HepG2 (cell line): ENCODE measurements at regions not wholly inside any gene's neighbourhood (a gene's known extent, or its start where the extent isn't known, plus 50 kb on each side); places are given as distances from the start of the nearest gene placed in this dataset.

Experiments used
- ATAC-seq: fragments of 200-7000 bp; cut with Tn5 transposase; 3 replicates; pipeline ENCODE4 v1.9.1; 2020; ENCODE audit warnings: mild to moderate bottlenecking, moderate library complexity
- BruUV-seq: library from RNA; stranded (reverse); fragments of 400-500 nt; replicated peaks from 2 replicates; lab custom pipeline; 2021; lab: Mats Ljungman, UMichigan
- CTCF ChIA-PET: fragments of 300-600 bp; formaldehyde crosslinking; extraction: SDS; loops from one replicate; lab custom pipeline; 2021; ENCODE audit warnings: low total read pairs, inconsistent platforms, low intra/inter-chr PET ratio; lab: Yijun Ruan, JAX
- POLR2A ChIA-PET: fragments of 350-600 bp; sonication (Branson Sonifier 250); formaldehyde crosslinking; loops from one replicate; lab custom pipeline; 2020; ENCODE audit warnings: antibody characterized with exemption, inconsistent platforms; lab: Yijun Ruan, JAX
- DNase-seq: peaks from one replicate; pipeline ENCODE4 v3.0.0-alpha.2; 2015; ENCODE audit warnings: low spot score
- FAIRE-seq: peaks from 3 replicates; lab custom pipeline; 2011; peaks lifted over from hg19 to GRCh38; lab: Jason Lieb, UNC
- H2AFZ ChIP-seq: one replicate; pipeline ENCODE4 v1.6.1; 2011; ENCODE audit warnings: low read length, inconsistent platforms
- H3K27ac ChIP-seq: fragments of 300-600 bp; 3 replicates; pipeline ENCODE4 v1.8.0; 2011; ENCODE audit warnings: mixed run types, mild to moderate bottlenecking, mixed read lengths, low read length, inconsistent platforms; ENCODE audit not compliant: insufficient read depth; ENCODE audit errors: extremely low read length
- H3K27me3 ChIP-seq, 2 experiments: fragments of 200-600 bp in 1 of 2; 2 replicates in 1 of 2; 3 replicates in 1 of 2; pipeline versions ENCODE4 v1.6.0 to v1.8.0; 2011; ENCODE audit warnings: low read length in 2 of 2, mild to moderate bottlenecking in 2 of 2, moderate library complexity in 2 of 2, inconsistent platforms in 1 of 2; ENCODE audit not compliant: insufficient read depth in 2 of 2, control insufficient read depth in 1 of 2
- H3K36me3 ChIP-seq, 2 experiments: fragments of 200-600 bp in 1 of 2; replicated peaks in 1 of 2; 2 replicates in 1 of 2; 3 replicates in 1 of 2; pipeline versions ENCODE4 v1.5.1 to v1.8.0; 2011; ENCODE audit warnings: low read length in 2 of 2, inconsistent platforms in 1 of 2; ENCODE audit not compliant: insufficient read depth in 2 of 2, control insufficient read depth in 1 of 2
- H3K4me1 ChIP-seq: 2 replicates; pipeline ENCODE4 v1.5.1; 2012; ENCODE audit warnings: low read length, inconsistent platforms; ENCODE audit not compliant: insufficient read depth
- H3K4me2 ChIP-seq: 2 replicates; pipeline ENCODE4 v1.6.0; 2011; ENCODE audit warnings: low read depth, low read length, inconsistent platforms
- H3K4me3 ChIP-seq, 3 experiments: fragments of 200-600 bp in 1 of 3; sonication (generic), shearing (Covaris generic) in 1 of 3; replicated peaks in 1 of 3; 2 replicates each; pipeline ENCODE4 v1.5.1; 2011 to 2016; ENCODE audit warnings: low read length in 3 of 3, inconsistent platforms in 2 of 3, low read depth in 2 of 3, mild to moderate bottlenecking in 2 of 3, control low read depth in 1 of 3, mixed read lengths in 1 of 3; ENCODE audit not compliant: insufficient read depth in 1 of 3
- H3K79me2 ChIP-seq: one replicate; pipeline ENCODE4 v1.6.1; 2011; ENCODE audit warnings: low read length, inconsistent platforms; ENCODE audit not compliant: insufficient read depth
- H3K9ac ChIP-seq: 2 replicates; pipeline ENCODE4 v1.6.0; 2011; ENCODE audit warnings: mild to moderate bottlenecking, low read depth, low read length, inconsistent platforms; ENCODE audit not compliant: insufficient read depth
- H3K9me3 ChIP-seq: 2 replicates; pipeline ENCODE4 v1.5.1; 2012; ENCODE audit warnings: mild to moderate bottlenecking, low read length
- H4K20me1 ChIP-seq: 2 replicates; pipeline ENCODE4 v1.6.0; 2011; ENCODE audit warnings: inconsistent platforms, mild to moderate bottlenecking, low read length, moderate library complexity; ENCODE audit not compliant: insufficient read depth
- AGO2 ChIP-seq: fragments of 200-400 bp; formaldehyde crosslinking; optimal IDR thresholded peaks from 2 replicates; pipeline ENCODE3; 2017; ENCODE audit warnings: mild to moderate bottlenecking, low read depth, low read length, moderate library complexity
- ARID5B ChIP-seq: IDR thresholded peaks from 2 replicates; pipeline ENCODE4 v1.4.0; 2020; ENCODE audit warnings: mild to moderate bottlenecking, missing genetic modification reagents
- GLI4 ChIP-seq: sonication (generic); formaldehyde crosslinking; IDR thresholded peaks from 2 replicates; pipeline ENCODE4 v1.5.1; 2020; ENCODE audit warnings: missing genetic modification reagents, mild to moderate bottlenecking, moderate library complexity, borderline replicate concordance
- KLF16 ChIP-seq, 2 experiments: sonication (generic) in 1 of 2; formaldehyde crosslinking in 1 of 2; IDR thresholded peaks; 2 replicates each; pipeline versions ENCODE4 v1.6.1 to v1.8.0; 2016 to 2023; ENCODE audit warnings: missing genetic modification reagents in 2 of 2, missing compliant biosample characterization in 1 of 2
- MAF1 ChIP-seq: sonication (generic); formaldehyde crosslinking; IDR thresholded peaks from 2 replicates; pipeline ENCODE4 v1.5.0; 2020; ENCODE audit warnings: missing genetic modification reagents, borderline replicate concordance
- MLLT10 ChIP-seq: sonication (generic); formaldehyde crosslinking; IDR thresholded peaks from 2 replicates; pipeline ENCODE4 v1.4.0; 2020; ENCODE audit warnings: missing genetic modification reagents
- MZF1 ChIP-seq: sonication (generic); formaldehyde crosslinking; IDR thresholded peaks from 2 replicates; pipeline ENCODE4 v1.8.1; 2023; ENCODE audit warnings: mild to moderate bottlenecking, missing genetic modification reagents, borderline replicate concordance
- TFDP2 ChIP-seq: sonication (generic); formaldehyde crosslinking; IDR thresholded peaks from 2 replicates; pipeline ENCODE4 v1.4.0; 2020; ENCODE audit warnings: missing genetic modification reagents
- TSC22D2 ChIP-seq: sonication (generic); formaldehyde crosslinking; IDR thresholded peaks from 2 replicates; pipeline ENCODE4 v1.5.1; 2020; ENCODE audit warnings: missing genetic modification reagents, mild to moderate bottlenecking, borderline replicate concordance
- ZFP90 ChIP-seq: sonication (generic); formaldehyde crosslinking; IDR thresholded peaks from 2 replicates; pipeline ENCODE4 v1.8.0; 2022; ENCODE audit warnings: missing genetic modification reagents, mild to moderate bottlenecking, inconsistent platforms, borderline replicate concordance
- ZNF232 ChIP-seq: sonication (generic); formaldehyde crosslinking; IDR thresholded peaks from 2 replicates; pipeline ENCODE4 v1.4.0; 2020; ENCODE audit warnings: missing genetic modification reagents, borderline replicate concordance
- ZNF264 ChIP-seq: sonication (generic); formaldehyde crosslinking; IDR thresholded peaks from 2 replicates; pipeline ENCODE4 v1.4.0; 2020; ENCODE audit warnings: missing genetic modification reagents
- ZNF431 ChIP-seq: sonication (generic); formaldehyde crosslinking; IDR thresholded peaks from 2 replicates; pipeline ENCODE4 v1.9.0; 2022; ENCODE audit warnings: missing genetic modification reagents, low read depth, mild to moderate bottlenecking, borderline replicate concordance
- in situ Hi-C: cut with HindIII; loops from 2 replicates; pipeline ENCODE4 v1.10.0; 2017; ENCODE audit warnings: low pct_unique_long_range_greater_than_20kb; ENCODE audit not compliant: extremely low pct_ligation_motif_present
- intact Hi-C: fragments of 100-400 bp; cut with micrococcal nuclease; formaldehyde crosslinking; loops from one replicate; pipeline ENCODE4 v1.10.0; 2022; ENCODE audit not compliant: unreplicated experiment
- TF ChIP-seq, protein P1 (sequence below): sonication (generic); formaldehyde crosslinking; IDR thresholded peaks from 2 replicates; pipeline ENCODE4 v1.5.0; 2020; ENCODE audit warnings: missing genetic modification reagents
- TF ChIP-seq, protein P2 (sequence below): sonication (generic); formaldehyde crosslinking; IDR thresholded peaks from 2 replicates; pipeline ENCODE4 v1.4.0; 2020; ENCODE audit warnings: mild to moderate bottlenecking, missing genetic modification reagents

DNA sequence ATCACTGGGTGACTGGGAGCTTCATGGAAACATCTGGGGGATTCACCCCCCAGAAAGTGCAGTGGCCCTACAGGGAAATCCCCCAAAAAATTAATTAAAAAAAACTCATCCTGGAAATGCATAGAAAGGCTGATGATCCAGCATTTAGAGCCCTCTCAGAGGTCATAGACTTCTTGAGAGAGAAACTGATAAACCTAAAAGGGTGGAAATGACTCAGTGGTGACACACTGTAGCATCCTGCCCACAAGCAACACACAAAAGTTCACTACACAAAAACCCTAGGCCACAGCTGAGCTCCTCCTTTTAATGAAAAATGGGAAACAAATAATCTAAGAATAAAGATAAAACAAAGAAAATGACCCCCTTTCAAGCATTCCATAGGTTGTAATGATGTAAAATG is 911.5 kb downstream of the GLUD2 start:
- Histone ChIP-seq H3K9me3 (peaks cover 17% of the 10 kb centered on the region; the same call in 1 of the 2 replicates), H3K79me2 (no peaks in the 10 kb centered on the region), H3K27me3 (no peaks in the 10 kb centered on the region), H3K27ac (no peak overlapping the region), H3K4me3 (no peak overlapping the region), H3K4me1 (no peaks in the 10 kb centered on the region), H3K4me2 (no peak overlapping the region), H2AFZ (no peak overlapping the region), H3K36me3 (no peaks in the 10 kb centered on the region), H3K9ac (no peak overlapping the region), H4K20me1 (no peaks in the 10 kb centered on the region)
- ChIA-PET POLR2A (no interaction called here), CTCF (no interaction called here)
- TF ChIP-seq MLLT10 (CRISPR knock-in tag) (no peak), AGO2 (no peak), ZNF232 (CRISPR knock-in tag) (no peak), TSC22D2 (no peak), TFDP2 (CRISPR knock-in tag) (no peak), MAF1 (CRISPR knock-in tag) (no peak), ZNF431 (no peak), ARID5B (no peak), ZFP90 (no peak), MZF1 (CRISPR knock-in tag) (no peak), ZNF264 (CRISPR knock-in tag) (no peak), KLF16 (CRISPR knock-in tag; IDR thresholded peaks at IDR 0.05) (no peak), GLI4 (CRISPR knock-in tag) (no peak)
- TF ChIP-seq, protein P1, sequence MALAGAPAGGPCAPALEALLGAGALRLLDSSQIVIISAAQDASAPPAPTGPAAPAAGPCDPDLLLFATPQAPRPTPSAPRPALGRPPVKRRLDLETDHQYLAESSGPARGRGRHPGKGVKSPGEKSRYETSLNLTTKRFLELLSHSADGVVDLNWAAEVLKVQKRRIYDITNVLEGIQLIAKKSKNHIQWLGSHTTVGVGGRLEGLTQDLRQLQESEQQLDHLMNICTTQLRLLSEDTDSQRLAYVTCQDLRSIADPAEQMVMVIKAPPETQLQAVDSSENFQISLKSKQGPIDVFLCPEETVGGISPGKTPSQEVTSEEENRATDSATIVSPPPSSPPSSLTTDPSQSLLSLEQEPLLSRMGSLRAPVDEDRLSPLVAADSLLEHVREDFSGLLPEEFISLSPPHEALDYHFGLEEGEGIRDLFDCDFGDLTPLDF (CRISPR knock-in tag): no peak
- TF ChIP-seq, protein P2, sequence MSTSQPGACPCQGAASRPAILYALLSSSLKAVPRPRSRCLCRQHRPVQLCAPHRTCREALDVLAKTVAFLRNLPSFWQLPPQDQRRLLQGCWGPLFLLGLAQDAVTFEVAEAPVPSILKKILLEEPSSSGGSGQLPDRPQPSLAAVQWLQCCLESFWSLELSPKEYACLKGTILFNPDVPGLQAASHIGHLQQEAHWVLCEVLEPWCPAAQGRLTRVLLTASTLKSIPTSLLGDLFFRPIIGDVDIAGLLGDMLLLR (CRISPR knock-in tag): no peak
- ATAC-seq (no peak), DNase-seq (no peak), FAIRE-seq (no peak)
- no TSS peak for BruUV-seq
- in situ Hi-C loops (no loop called here), intact Hi-C loops (no loop called here)
